Uterus (tissue), 3 donors: ENCODE measurements at regions not wholly inside any gene's neighbourhood (a gene's known extent, or its start where the extent isn't known, plus 50 kb on each side); places are given as distances from the start of the nearest gene placed in this dataset.

ENCODE experiments used
- DNase-seq, 2 donors: peaks; one replicate each; pipeline ENCODE4 v3.0.0-alpha.2; 2019 to 2020
- H3K27ac ChIP-seq, 2 donors: fragments of 200-600 bp; sonication (generic); 1 replicate in 1 of 2; 2 replicates in 1 of 2; pipeline ENCODE4 v1.5.1; 2016 to 2018
- H3K27me3 ChIP-seq, 2 donors: fragments of 200-600 bp; sonication (generic); one replicate each; pipeline ENCODE4 v1.5.1; 2018 to 2019; ENCODE audit warnings: control low read depth in 1 of 2
- H3K36me3 ChIP-seq, 2 donors: fragments of 200-600 bp; sonication (generic); one replicate each; pipeline ENCODE4 v1.5.1; 2019; ENCODE audit warnings: control low read depth in 1 of 2
- H3K4me1 ChIP-seq, 2 donors: fragments of 200-600 bp; sonication (generic); one replicate each; pipeline ENCODE4 v1.5.1; 2018 to 2019; ENCODE audit warnings: control low read depth in 1 of 2
- H3K4me3 ChIP-seq, 2 donors: fragments of 200-600 bp; sonication (generic); 1 replicate in 1 of 2; 2 replicates in 1 of 2; pipeline ENCODE4 v1.5.1; 2018 to 2019; ENCODE audit warnings: mild to moderate bottlenecking in 1 of 2
- H3K9me3 ChIP-seq, 2 donors: fragments of 200-600 bp; sonication (generic); one replicate each; pipeline ENCODE4 v1.5.1; 2019; ENCODE audit warnings: control low read depth in 1 of 2
- CTCF ChIP-seq, 4 experiments: fragments of 200-600 bp in 2 of 4; fragments of 450-650 bp in 2 of 4; sonication (generic) in 2 of 4; IDR thresholded peaks; one replicate each; pipeline ENCODE4 v1.5.1; 2016 to 2019; ENCODE audit warnings: antibody characterized with exemption in 4 of 4, mild to moderate bottlenecking in 2 of 4, moderate library complexity in 1 of 4
- POLR2A ChIP-seq, 2 donors: fragments of 450-650 bp; IDR thresholded peaks; one replicate each; pipeline ENCODE4 v1.6.1; 2016; ENCODE audit warnings: antibody characterized with exemption in 2 of 2, mild to moderate bottlenecking in 1 of 2, moderate library complexity in 1 of 2
- intact Hi-C: fragments of 100-400 bp; cut with DNase I; formaldehyde crosslinking; loops from one replicate; pipeline ENCODE4 v1.15.1; 2023; ENCODE audit warnings: low total_unique reads
- donor health status: DM: yes; HTN: yes; CAD: no.

- H3K27me3 ChIP-seq: no peaks in the 10 kb centered on the region
- intact Hi-C loops: no loop called here
- H3K4me1 ChIP-seq: no peaks in the 10 kb centered on the region
- H3K36me3 ChIP-seq: no peaks in the 10 kb centered on the region
- H3K4me3 ChIP-seq: no peak overlapping the region
- no peak overlapping the region for H3K27ac ChIP-seq
- H3K9me3 ChIP-seq: no peaks in the 10 kb centered on the region
- TF ChIP-seq POLR2A (IDR thresholded peaks at IDR 0.05) (no peak), CTCF (IDR thresholded peaks at IDR 0.05) (no peak)
- no peak for DNase-seq
Measured at GRCh38 chr5:166767858-166768257, 1523.6 kb upstream of the WWC1 start.

DNA sequence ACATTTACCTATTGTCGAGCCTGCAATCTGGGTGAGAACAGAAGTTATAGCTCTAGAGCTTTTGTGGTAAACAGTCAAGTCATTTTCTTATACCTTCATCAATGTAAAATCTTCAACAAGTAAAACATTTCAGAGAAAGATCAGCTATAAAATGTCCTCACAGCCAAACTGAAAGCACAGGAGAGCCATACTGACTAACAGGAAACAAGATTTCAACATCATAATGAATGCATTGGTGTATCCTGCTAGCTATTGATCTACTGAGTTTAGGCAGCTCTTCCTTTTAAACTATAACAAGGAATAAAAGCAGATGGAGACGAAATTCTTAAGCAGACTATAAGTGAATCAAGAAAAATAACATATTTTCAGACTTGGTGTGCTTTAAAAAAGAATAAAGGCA, 1522.9 kb upstream of the WWC1 start:
- Histone ChIP-seq H3K4me3 (no peak overlapping the region), H3K9me3 (no peaks in the 10 kb centered on the region), H3K27me3 (no peaks in the 10 kb centered on the region), H3K27ac (no peak overlapping the region), H3K4me1 (no peaks in the 10 kb centered on the region), H3K36me3 (no peaks in the 10 kb centered on the region)
- no peak for DNase-seq
- TF ChIP-seq POLR2A (IDR thresholded peaks at IDR 0.05) (no peak), CTCF (IDR thresholded peaks at IDR 0.05) (no peak)
- intact Hi-C loops: no loop called here

- H3K27me3 ChIP-seq: no peaks in the 10 kb centered on the region
- no peak overlapping the region for H3K4me3 ChIP-seq
- TF ChIP-seq CTCF (IDR thresholded peaks at IDR 0.05) (no peak), POLR2A (IDR thresholded peaks at IDR 0.05) (no peak)
- H3K4me1 ChIP-seq: no peaks in the 10 kb centered on the region
- intact Hi-C loops: no loop called here
- H3K36me3 ChIP-seq: no peaks in the 10 kb centered on the region
- no peak for DNase-seq
- H3K9me3 ChIP-seq: no peaks in the 10 kb centered on the region
- no peak overlapping the region for H3K27ac ChIP-seq
Measured at GRCh38 chr5:166772770-166773169, 1518.7 kb upstream of the WWC1 start.

DNA sequence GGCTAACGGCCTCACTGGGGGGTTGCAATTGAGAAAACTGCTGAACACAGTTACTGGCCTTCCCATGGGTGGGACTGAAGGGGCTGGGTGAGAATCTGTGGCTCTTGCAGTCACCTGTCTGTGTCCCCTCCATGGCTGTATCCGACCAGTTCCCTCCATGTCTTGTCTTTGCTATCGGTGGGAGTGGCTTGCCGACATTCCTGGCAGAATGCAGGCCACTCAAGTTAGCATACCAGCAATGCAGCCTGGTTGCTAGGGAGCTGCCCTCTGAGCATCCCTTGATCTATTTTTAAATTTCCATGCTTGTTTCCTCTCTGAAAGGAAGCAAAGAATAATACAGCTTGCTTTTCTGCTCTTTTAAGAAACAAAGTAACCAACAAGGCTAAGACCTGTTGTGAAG, 1509.7 kb upstream of the WWC1 start:
- Histone ChIP-seq H3K9me3 (no peaks in the 10 kb centered on the region), H3K36me3 (no peaks in the 10 kb centered on the region), H3K4me3 (no peak overlapping the region), H3K4me1 (no peaks in the 10 kb centered on the region), H3K27ac (no peak overlapping the region), H3K27me3 (no peaks in the 10 kb centered on the region)
- no peak for DNase-seq
- intact Hi-C loops: no loop called here
- TF ChIP-seq CTCF (IDR thresholded peaks at IDR 0.05): no peak
- no peak for TF ChIP-seq POLR2A (IDR thresholded peaks at IDR 0.05)

- intact Hi-C loops: no loop called here
- Histone ChIP-seq H3K9me3 (no peaks in the 10 kb centered on the region), H3K27me3 (no peaks in the 10 kb centered on the region), H3K27ac (no peak overlapping the region), H3K36me3 (no peaks in the 10 kb centered on the region), H3K4me1 (no peaks in the 10 kb centered on the region), H3K4me3 (no peak overlapping the region)
- DNase-seq: no peak
- TF ChIP-seq POLR2A (IDR thresholded peaks at IDR 0.05): no peak
- no peak for TF ChIP-seq CTCF (IDR thresholded peaks at IDR 0.05)
Measured at GRCh38 chr5:166784545-166785078, 1506.8 kb upstream of the WWC1 start.
